Loucy (cell line): ENCODE measurements at regions not wholly inside any gene's neighbourhood (a gene's known extent, or its start where the extent isn't known, plus 50 kb on each side); places are given as distances from the start of the nearest gene placed in this dataset.

Experiments
- EZH2phosphoT487 ChIP-seq: fragments of 200-600 bp; IDR thresholded peaks from 2 replicates; pipeline ENCODE4 v1.6.1; 2018; ENCODE audit warnings: antibody characterized with exemption, mild to moderate bottlenecking, moderate library complexity, borderline replicate concordance
- TF ChIP-seq, protein P1 (sequence below): fragments of 200-600 bp; sonication (generic); conservative IDR thresholded peaks from 2 replicates; pipeline ENCODE4 v1.5.1; 2014; ENCODE audit warnings: mild to moderate bottlenecking, antibody characterized with exemption, low read length

DNA sequence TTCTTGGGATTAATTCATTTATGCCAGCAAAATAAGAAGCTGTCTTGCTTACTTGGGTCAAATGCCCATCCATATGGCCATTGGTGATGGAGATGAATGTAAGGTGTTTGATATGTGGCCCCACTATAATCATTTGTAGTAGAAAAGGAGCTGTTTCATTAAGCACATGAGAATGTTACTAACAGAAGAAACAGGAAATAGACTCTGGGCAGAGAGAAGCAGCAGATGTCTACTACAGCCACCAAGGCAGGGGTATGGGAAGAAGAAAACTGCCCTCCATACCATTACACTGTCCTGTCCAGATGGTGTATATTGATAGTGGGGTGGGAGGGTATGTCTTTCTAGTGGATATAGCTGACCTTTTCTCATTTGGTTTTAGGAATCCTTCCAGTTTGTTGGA, 386.6 kb upstream of the CLINT1 start:
- TF ChIP-seq, protein P1, sequence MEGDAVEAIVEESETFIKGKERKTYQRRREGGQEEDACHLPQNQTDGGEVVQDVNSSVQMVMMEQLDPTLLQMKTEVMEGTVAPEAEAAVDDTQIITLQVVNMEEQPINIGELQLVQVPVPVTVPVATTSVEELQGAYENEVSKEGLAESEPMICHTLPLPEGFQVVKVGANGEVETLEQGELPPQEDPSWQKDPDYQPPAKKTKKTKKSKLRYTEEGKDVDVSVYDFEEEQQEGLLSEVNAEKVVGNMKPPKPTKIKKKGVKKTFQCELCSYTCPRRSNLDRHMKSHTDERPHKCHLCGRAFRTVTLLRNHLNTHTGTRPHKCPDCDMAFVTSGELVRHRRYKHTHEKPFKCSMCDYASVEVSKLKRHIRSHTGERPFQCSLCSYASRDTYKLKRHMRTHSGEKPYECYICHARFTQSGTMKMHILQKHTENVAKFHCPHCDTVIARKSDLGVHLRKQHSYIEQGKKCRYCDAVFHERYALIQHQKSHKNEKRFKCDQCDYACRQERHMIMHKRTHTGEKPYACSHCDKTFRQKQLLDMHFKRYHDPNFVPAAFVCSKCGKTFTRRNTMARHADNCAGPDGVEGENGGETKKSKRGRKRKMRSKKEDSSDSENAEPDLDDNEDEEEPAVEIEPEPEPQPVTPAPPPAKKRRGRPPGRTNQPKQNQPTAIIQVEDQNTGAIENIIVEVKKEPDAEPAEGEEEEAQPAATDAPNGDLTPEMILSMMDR, result no peak
- TF ChIP-seq EZH2phosphoT487, result no peak
